ENCODE measurements at regions not wholly inside any gene's neighbourhood (a gene's known extent, or its start where the extent isn't known, plus 50 kb on each side); places are given as distances from the start of the nearest gene placed in this dataset.

GRCh38 chr2:150885236-150885635 is 376.4 kb downstream of the RBM43 start:
- TF ChIP-seq CTCF (IDR thresholded peaks at IDR 0.05; ENCODE audit: insufficient read depth, low read depth, low read length): no peak
- no peak overlapping the region for H3K4me3 ChIP-seq (ENCODE audit: low read depth, low read length)
- DNase-seq (ENCODE audit: low read depth): no peak

GRCh38 chr2:150883613-150883895 is 378.1 kb downstream of the RBM43 start:
- H3K4me3 ChIP-seq (ENCODE audit: low read depth, low read length): no peak overlapping the region
- TF ChIP-seq CTCF (IDR thresholded peaks at IDR 0.05; ENCODE audit: insufficient read depth, low read depth, low read length): no peak
- peak; percentile 86 for DNase-seq (ENCODE audit: low read depth)

- H3K4me3 ChIP-seq (ENCODE audit: low read depth, low read length): no peak overlapping the region
- DNase-seq (ENCODE audit: low read depth): peak; percentile 89
- TF ChIP-seq CTCF (IDR thresholded peaks at IDR 0.05; ENCODE audit: insufficient read depth, low read depth, low read length): no peak
Measured at GRCh38 chr2:150882751-150883612, 378.7 kb downstream of the RBM43 start.

- peak; percentile 33 for DNase-seq (ENCODE audit: low read depth)
- no peak for TF ChIP-seq CTCF (IDR thresholded peaks at IDR 0.05; ENCODE audit: insufficient read depth, low read depth, low read length)
- no peak overlapping the region for H3K4me3 ChIP-seq (ENCODE audit: low read depth, low read length)
Measured at GRCh38 chr2:150880986-150881385, 380.7 kb downstream of the RBM43 start.

- H3K4me3 ChIP-seq (ENCODE audit: low read depth, low read length): no peak overlapping the region
- TF ChIP-seq CTCF (IDR thresholded peaks at IDR 0.05; ENCODE audit: insufficient read depth, low read depth, low read length): no peak
- DNase-seq (ENCODE audit: low read depth): peak; percentile 59
Measured at GRCh38 chr2:150878356-150878755, 383.3 kb downstream of the RBM43 start.

GRCh38 chr2:150876251-150876950 is 385.3 kb downstream of the RBM43 start:
- TF ChIP-seq CTCF (IDR thresholded peaks at IDR 0.05; ENCODE audit: insufficient read depth, low read depth, low read length): no peak
- H3K4me3 ChIP-seq (ENCODE audit: low read depth, low read length): no peak overlapping the region
- DNase-seq (ENCODE audit: low read depth): peak; percentile 93
